PC-9 (cell line): ENCODE measurements at regions not wholly inside any gene's neighbourhood (a gene's known extent, or its start where the extent isn't known, plus 50 kb on each side); places are given as distances from the start of the nearest gene placed in this dataset.

Source experiments
- CTCF ChIP-seq: fragments of 200-600 bp; sonication (generic); conservative IDR thresholded peaks from 2 replicates; pipeline ENCODE4 v1.6.1; 2017; ENCODE audit warnings: mixed run types, antibody characterized with exemption, mild to moderate bottlenecking, moderate library complexity
- EZH2 ChIP-seq: fragments of 200-600 bp; sonication (generic); IDR thresholded peaks from 2 replicates; pipeline ENCODE4 v1.8.0; 2017; ENCODE audit warnings: antibody characterized with exemption, low read depth

- TF ChIP-seq CTCF (peak; percentile 76), EZH2 (no peak)
Observed at GRCh38 chr5:57082441-57083067, 91.3 kb upstream of the GPBP1 start.
